Nephron progenitor cell (in vitro differentiated cells): ENCODE measurements at regions not wholly inside any gene's neighbourhood (a gene's known extent, or its start where the extent isn't known, plus 50 kb on each side); places are given as distances from the start of the nearest gene placed in this dataset.
"Not testable (repeated sequence)": the region's sequence is repeated elsewhere in the genome, so short reads cannot be mapped to it uniquely, and the experiment has no call there.

Experiments used
- DNase-seq: peaks from one replicate; pipeline ENCODE4 v3.0.0; 2021
- H3K27ac Mint-ChIP-seq: 2 replicates; pipeline ENCODE4 v1.8.0; 2021; ENCODE audit warnings: mild to moderate bottlenecking, moderate library complexity, mixed read lengths
- H3K27me3 Mint-ChIP-seq: 2 replicates; pipeline ENCODE4 v1.8.0; 2021; ENCODE audit warnings: mild to moderate bottlenecking, low read depth, mixed read lengths; ENCODE audit not compliant: poor library complexity
- H3K36me3 Mint-ChIP-seq: 2 replicates; pipeline ENCODE4 v1.8.0; 2021; ENCODE audit warnings: low read depth, mixed read lengths
- H3K4me1 Mint-ChIP-seq: 2 replicates; pipeline ENCODE4 v1.8.0; 2021; ENCODE audit warnings: mixed read lengths
- H3K4me3 Mint-ChIP-seq: 2 replicates; pipeline ENCODE4 v1.8.0; 2021; ENCODE audit warnings: mild to moderate bottlenecking, moderate library complexity, mixed read lengths
- H3K9me3 Mint-ChIP-seq: 2 replicates; pipeline ENCODE4 v1.8.0; 2021; ENCODE audit warnings: mild to moderate bottlenecking, moderate library complexity, mixed read lengths
- CTCF ChIP-seq: fragments of 200-600 bp; sonication (generic); IDR thresholded peaks from 2 replicates; pipeline ENCODE4 v1.5.0; 2021; ENCODE audit warnings: antibody characterized with exemption

DNA sequence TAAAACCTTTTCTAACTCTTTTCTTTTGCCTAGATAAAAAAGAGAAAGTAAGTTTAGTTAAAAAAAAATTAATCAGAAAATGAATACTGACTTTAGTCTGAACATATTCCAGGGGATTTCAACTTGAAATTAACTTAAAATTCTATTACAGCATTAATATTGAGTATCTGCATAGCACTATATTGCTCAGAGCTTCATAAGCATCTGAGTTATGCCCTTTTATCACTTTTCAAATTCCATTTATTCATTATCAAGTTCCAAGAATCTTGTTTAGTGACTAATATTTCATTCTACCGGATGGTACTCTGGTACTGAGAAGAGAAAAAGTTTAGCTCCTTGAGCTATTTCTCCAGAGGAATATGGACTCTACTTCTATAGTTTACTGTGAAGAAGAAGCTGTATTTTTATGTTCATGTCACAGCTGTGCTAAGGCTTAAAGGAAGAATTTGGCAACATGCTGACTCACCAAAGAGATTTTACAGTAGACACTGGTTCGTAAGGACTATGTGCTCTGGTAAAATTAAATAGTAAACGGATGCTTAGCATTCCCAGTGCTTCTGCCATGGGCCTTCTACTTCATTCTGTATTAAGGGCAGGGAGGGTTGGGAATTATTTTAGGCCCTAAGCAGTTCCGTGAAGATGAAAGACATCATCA lies 285.2 kb upstream of the SEMA6A start:
- Mint-ChIP-seq H3K4me3 (no peak overlapping the region), H3K4me1 (peaks cover 51% of the 10 kb centered on the region), H3K27ac (no peak overlapping the region), H3K9me3 (no peaks in the 10 kb centered on the region), H3K27me3 (no peaks in the 10 kb centered on the region), H3K36me3 (no peaks in the 10 kb centered on the region)
- no peak for DNase-seq
- TF ChIP-seq CTCF, result no peak

GRCh38 chr5:116858705-116859333 lies 284.2 kb upstream of the SEMA6A start:
- peak overlapping the region; percentile 50 for H3K27ac Mint-ChIP-seq
- TF ChIP-seq CTCF, result no peak
- H3K9me3 Mint-ChIP-seq, result no peaks in the 10 kb centered on the region

DNA sequence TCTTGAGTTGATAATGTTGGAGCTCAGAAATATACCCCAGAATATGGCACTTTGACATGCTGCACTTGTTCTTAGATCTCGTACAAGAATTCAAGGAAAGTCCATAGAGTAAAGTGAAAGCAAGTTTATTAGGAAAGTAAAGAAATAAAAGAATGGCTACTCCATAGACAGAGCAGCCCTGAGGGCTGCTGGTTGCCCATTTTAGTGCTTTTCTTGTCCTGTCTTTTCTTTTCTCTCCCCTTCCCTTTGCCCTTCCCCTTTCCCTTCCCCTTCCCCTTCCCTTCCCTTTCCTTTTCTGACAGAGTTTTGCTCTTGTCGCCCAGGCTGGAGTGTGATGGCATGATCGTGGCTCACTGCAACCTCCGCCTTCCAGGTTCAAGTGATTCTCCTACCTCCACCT lies 283.4 kb upstream of the SEMA6A start:
- not testable (repeated sequence) for H3K27me3 Mint-ChIP-seq, H3K4me3 Mint-ChIP-seq, H3K36me3 Mint-ChIP-seq, DNase-seq, H3K27ac Mint-ChIP-seq, H3K9me3 Mint-ChIP-seq
- peaks cover 38% of the 10 kb centered on the region for H3K4me1 Mint-ChIP-seq

More at GRCh38 chr5:116858705-116859333, 284.2 kb upstream of the SEMA6A start:
- no peak for DNase-seq
- H3K4me1 Mint-ChIP-seq, result peaks cover 46% of the 10 kb centered on the region
- no peaks in the 10 kb centered on the region for H3K36me3 Mint-ChIP-seq
- no peak overlapping the region for H3K4me3 Mint-ChIP-seq
- no peaks in the 10 kb centered on the region for H3K27me3 Mint-ChIP-seq

- Mint-ChIP-seq H3K9me3 (no peaks in the 10 kb centered on the region), H3K36me3 (no peaks in the 10 kb centered on the region), H3K27ac (no peak overlapping the region), H3K27me3 (peaks cover 9% of the 10 kb centered on the region), H3K4me1 (peaks cover 33% of the 10 kb centered on the region), H3K4me3 (no peak overlapping the region)
- TF ChIP-seq CTCF, result no peak
- no peak for DNase-seq
These were observed 281.6 kb upstream of the SEMA6A start for GRCh38 chr5:116856271-116856670.

- no peak overlapping the region for H3K27ac Mint-ChIP-seq
- H3K36me3 Mint-ChIP-seq, result no peaks in the 10 kb centered on the region
- H3K4me1 Mint-ChIP-seq, result peaks cover 31% of the 10 kb centered on the region
- H3K4me3 Mint-ChIP-seq, result no peak overlapping the region
- H3K27me3 Mint-ChIP-seq, result peaks cover 9% of the 10 kb centered on the region
- H3K9me3 Mint-ChIP-seq, result no peaks in the 10 kb centered on the region
- no peak for TF ChIP-seq CTCF
- DNase-seq, result no peak
These were observed 279.4 kb upstream of the SEMA6A start for GRCh38 chr5:116853992-116854391.

DNA sequence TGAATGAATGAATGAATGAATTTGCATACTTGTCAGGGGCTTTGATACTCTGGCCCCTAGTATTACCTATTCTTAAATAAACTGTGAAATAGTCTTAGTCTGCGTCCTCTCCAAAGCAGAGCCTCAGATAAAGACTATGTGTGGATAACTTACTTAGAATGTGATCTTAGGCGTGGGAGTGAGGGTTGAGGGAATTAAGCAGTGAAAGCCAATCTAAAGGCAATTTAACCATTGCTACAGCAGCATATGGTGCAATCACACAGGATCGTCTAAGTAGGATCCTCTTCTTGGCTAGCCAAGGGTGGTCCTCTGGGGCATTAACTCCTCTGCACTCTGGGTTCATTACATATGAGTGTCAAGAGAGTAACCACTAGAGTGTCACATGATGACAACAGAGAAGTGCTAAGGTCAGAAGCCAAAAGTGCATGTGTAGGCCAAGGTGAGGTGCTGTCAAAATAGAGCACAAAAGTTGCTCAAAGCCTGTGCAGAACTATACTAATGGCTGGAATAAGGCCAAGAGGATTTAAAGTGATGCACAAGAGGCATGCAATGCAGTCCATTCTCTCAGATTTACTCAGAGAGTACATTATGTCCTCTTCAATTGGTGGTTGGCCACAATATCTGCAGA lies 274.4 kb upstream of the SEMA6A start:
- DNase-seq, result no peak
- no peak for TF ChIP-seq CTCF
- H3K27me3 Mint-ChIP-seq, result peaks cover 12% of the 10 kb centered on the region
- H3K36me3 Mint-ChIP-seq, result no peaks in the 10 kb centered on the region
- H3K4me1 Mint-ChIP-seq, result peaks cover 34% of the 10 kb centered on the region
- peaks cover under 1% of the 10 kb centered on the region for H3K9me3 Mint-ChIP-seq
- no peak overlapping the region for H3K27ac Mint-ChIP-seq
- H3K4me3 Mint-ChIP-seq, result no peak overlapping the region
